NCI-H1930 (cell line): ENCODE measurements at regions not wholly inside any gene's neighbourhood (a gene's known extent, or its start where the extent isn't known, plus 50 kb on each side); places are given as distances from the start of the nearest gene placed in this dataset.
"Not testable (repeated sequence)": the region's sequence is repeated elsewhere in the genome, so short reads cannot be mapped to it uniquely, and the experiment has no call there.

Experiments used
- DNase-seq, 2 experiments: peaks; one replicate each; lab custom pipeline; 2025; lab: John Stamatoyannopoulos, UW

DNA sequence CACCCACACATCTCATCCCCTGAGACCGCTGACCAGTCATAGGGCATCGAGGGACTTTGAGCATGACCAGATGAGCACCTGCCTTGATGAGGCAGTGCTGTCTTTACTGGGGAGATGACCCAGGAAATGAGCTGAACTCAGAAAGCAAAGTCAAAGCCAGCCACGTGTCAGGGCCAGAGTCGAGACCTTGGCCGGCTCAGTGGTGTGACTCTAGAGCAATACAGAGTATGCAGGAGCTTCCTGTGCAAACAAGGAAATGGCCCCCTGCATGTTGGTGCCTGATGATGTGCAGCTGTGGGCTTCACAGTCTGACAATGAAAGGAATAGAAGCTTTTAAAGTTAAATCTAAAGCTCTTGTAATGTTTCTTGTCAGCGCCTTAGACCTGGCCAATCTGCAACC is 332.9 kb downstream of the PCNX1 start:
- DNase-seq, result no peak

DNA sequence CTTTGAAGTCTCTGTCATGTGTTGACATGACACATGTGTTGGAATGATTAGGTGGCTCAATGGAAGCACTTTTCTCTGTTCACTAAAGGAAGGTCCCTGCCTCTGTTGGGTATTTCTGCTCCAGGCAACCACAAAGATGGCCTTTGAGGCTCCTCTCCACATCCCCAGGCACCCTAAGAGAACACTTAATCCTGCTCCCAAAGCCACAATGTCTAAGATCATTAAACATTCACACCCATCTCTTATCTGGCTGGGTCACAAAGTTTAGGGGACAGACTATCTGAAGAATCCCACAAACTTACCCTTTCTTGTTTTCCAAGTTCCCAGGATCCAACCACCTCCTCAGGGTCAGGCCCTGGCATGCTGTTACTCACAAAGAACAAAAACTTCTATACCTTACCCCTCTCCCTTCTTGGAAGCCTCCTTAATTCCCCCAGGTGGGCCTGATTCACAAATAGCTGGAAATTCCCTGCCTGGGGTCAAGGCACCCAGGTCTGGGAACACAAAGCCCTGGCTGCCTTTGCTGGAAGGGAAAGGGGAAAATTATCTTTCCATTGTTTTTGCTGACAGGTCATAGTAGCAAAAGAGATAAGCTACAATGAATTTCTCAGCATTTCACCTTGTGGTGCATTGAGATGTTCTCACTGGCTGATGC is 333.7 kb downstream of the PCNX1 start:
- DNase-seq, result no peak

DNA sequence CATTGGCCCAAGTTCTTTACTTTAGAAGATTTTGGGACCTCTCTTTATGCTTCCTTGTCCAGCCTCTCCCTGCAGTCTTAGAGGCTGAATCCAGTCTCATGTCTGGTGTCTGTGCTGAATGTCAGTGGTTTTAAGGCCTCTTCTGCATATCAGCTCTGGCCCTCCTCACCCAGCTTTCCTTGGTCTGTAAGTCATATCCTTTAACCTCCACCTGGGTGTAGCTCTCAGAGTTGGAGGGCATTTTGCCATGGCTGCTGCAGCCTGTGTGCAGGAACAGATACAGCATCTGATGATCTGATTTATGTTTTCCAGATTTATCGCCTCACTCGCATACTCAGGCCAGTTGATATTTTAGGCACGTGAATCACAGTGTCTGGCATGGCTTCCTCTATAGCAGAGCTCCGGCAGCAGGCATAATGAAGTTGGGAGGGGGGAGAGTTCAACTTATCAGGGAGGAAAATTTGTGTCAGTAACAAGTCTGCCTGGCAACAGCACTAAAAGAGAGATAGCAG is 335.0 kb downstream of the PCNX1 start:
- no peak for DNase-seq

DNA sequence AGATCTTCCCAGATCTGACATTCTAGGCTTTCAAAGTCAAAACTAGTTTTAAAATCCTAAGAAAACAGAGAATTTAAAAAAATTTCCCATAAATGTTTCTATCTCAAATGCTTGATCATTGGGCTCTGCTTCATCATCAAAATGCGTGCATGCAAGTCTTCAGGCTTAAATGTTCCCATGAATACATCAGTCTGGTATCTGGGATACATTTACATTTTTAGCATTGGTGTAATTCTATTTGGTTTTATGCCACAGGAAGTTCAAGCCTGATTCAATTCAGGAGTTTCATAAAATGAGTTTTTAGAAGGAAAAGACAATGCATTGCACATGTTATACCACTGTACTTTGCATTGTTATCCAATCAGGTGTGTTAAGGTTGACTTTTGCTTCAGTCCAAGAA is 336.4 kb downstream of the PCNX1 start:
- no peak for DNase-seq

DNA sequence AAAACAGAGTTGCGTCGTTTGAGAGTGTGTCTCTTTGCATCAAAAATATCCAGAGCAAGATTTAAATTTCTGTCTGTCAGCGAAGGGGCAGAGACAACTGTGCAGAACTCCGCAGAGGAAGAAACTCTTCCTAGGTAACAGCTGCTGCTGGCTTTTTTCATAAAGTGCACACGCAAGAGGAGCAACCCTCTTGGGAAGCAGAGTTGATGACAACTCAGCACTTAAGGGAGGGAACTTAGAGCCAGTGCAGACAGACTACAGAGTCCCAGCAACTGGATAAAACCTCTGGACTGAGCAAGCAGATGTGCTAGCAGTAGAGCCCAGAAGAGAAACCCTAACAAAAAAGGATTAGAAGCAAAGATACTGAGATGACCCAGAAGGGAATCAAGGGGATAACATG is 337.1 kb downstream of the PCNX1 start:
- DNase-seq, result no peak

DNA sequence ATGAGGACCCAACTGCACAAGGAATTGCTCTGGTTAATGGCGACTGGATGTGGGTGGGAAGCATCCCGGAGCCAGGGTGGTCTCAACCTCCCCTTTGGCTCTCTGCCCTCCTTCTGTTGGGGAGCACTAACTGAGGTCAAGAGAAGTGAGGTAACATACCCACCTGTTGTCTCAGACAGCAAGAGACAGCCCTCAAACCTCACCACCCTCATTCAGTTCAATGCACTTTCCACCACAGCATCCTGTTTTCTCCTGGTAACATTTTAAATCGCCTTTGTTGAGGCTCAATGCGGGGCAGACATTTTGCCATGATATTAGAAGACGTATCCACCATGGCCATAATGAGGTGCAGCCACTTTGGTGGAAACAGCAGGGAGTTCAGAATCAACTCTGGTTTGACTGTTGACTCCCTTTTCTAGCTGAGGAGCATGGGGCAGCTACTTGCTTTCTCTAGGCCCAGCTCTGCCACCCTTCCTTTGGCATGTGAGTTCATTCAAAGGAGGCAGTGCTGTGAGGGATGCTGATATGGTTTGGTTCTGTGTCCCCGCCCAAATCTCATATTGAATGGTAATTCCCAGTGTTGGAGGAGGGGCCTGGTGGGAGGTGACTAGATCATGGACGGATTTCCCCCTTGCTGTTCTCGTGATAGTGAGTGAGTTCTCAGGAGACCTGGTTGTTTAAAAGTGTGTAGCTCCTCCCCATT is 338.6 kb downstream of the PCNX1 start:
- DNase-seq, result no peak

DNA sequence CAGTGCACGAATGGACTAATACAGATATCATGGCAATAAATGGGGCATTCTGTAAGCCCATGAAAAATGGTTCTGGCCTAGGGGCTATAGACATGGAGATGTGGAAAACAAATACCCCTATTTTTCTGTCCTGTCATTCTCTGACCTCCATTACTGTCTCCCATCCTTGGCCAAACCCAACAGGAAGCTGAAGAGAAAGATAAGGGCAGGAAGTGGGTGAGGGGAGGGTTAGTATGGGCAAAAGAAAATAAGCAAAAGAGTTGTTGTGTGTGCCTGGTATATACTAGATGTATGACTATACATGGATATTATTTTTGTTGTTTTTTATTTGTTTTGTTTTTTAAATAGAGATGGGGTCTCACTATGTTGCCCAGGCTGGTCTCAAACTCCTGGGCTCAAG is 339.3 kb downstream of the PCNX1 start:
- no peak for DNase-seq

DNA sequence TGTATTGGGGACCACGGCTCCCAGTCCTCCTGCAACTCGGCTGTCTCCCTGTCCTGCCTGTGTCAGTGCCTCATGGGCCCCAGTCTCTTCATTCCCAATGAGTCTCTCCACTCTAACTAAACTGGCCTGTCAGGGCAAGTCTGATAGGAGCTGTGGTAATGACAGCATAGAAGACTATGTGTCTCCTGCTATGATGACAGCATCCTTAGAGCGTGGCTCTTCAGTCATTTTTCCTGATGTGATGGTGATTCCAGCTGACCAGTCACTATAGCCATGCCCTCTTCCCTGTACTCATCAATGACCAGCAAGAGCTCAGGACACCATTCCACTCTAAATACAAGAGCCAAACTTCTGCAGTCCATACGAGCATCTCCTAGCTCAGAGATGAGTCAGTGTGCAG is 339.8 kb downstream of the PCNX1 start:
- DNase-seq, result no peak

DNA sequence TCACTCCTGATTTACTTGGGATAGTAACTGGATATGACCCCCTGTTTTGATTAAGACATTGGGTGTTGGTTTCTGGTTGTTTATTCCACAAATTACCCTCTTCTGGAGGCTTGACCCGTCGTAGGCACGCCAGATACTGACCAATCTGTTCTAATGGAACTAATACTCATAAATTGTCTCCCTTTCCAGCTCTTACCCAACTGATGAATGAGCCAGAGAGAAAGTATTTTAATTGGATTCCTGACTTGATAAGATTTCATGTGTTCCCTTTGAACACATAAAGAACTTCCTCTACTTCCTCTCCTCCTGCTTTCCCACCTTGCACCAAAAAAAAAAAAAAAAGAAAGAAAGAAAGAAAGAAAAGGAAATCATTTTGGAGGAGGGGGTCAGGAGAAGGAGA is 340.9 kb downstream of the PCNX1 start:
- no peak for DNase-seq

DNA sequence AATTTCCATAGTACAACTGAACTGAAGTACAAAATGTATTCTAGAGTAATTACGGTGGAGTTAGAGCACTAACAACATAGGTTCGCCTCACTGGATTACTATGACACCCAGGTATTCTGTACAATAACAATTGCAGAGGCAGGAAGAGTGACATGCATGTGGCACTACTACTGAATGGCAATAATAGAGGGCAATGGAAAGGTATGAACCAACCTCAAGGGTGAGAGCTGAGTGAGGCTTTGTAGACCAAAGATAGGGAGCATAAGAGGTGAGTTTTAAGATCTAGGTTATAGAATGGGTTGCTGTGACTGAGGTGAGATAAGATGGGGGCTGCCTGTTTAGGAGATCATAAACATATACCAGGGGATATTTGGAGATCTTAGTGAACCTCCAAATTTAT is 343.1 kb downstream of the PCNX1 start:
- no peak for DNase-seq

DNA sequence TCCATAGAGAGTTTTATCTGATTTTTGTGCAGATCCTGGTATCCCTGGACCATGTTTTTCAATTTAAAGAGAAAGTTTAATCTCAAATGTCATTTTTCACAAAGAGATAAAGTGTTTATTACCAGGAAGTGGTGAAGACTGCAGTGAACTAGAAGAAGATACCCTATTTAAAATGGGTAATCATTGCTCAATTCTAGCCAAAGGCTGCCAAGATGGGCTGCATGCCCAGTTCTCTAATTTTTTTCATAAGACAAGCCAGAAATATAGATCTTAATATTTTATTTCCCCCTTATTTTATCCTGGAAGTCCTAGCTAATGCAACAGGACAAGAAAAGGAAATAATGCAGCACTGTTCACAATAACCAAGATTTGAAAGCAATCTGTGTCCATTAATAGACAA is 343.5 kb downstream of the PCNX1 start:
- DNase-seq, result no peak

DNA sequence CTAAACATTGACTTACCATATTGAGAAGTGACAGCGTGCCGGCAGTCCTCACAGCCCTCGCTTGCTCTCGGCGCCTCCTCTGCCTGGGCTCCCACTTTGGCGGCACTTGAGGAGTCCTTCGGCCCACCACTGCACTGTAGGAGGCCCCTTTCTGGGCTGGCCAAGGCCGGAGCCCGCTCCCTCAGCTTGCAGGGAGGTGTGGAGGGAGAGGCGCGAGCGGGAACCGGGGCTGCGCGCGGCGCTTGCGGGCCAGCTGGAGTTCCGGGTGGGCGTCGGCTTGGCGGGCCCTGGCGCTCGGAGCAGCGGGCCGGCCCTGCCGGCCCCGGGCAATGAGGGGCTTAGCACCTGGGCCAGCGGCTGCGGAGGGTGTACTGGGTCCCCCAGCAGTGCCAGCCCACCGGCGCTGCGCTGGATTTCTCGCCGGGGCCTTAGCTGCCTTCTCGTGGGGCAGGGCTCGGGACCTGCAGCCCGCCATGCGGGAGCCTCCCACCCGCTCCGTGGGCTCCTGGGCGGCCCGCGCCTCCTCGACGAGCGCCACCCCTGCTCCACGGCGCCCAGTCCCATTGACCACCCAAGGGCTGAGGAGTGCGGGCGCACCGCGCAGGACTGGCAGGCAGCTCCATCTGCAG is 346.9 kb downstream of the PCNX1 start:
- DNase-seq, result not testable (repeated sequence)

DNA sequence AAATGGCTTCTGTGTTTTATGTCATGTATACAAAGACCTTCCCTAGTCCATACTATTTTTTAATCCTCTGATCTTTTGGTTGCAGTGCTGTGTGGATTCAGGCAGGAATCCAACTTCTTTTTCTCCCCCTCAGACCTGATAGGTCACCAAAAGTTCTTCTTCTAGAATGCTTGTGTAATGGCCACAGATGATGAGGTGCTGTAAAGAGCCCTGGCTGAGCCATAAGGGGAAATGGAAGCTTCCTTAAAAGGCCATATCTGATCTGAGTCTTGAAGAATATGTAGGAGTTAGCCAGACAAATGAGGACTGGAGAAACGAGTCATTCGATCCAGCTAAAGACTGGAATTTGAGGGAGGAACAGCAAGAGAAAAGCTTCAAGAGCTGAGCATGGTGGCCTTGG is 353.9 kb downstream of the PCNX1 start:
- no peak for DNase-seq

DNA sequence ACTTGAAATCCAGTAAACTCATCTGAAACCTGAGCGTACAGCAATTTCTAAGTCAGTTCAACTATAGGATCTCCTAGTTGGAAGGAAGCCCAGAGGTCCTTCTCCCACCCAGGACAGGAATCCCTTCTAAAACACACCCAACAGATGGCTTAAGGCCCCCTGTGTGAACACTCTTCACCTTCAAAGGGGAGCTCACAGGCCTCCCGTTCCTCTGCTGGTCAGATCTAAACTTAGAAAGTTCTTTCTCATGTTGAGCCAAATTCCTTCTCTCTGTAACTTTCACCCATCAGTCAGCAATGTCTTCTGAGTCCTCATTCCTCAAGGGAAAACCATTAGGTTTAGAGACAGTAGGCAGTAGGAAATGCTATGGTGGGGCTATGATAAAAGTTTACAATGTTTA is 355.2 kb downstream of the PCNX1 start:
- DNase-seq, result no peak

DNA sequence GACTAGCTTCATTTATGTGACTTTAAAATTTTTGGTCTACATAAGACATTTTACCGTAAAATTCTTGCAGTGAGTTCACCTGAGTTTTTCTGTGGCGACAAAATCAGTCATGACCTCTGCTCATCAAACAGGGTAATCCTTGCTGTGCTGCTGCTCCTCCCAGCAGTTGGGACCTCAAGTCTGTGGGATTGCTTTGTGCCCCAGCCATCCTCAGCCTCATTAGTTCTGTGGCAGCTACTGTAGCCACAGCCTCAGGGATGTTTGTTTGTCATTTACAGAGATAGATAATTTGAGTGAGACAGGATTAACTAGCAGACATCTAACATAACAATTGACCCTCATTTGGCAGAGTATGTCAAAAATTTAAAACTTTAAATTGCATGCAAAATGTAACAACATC is 357.0 kb downstream of the PCNX1 start:
- no peak for DNase-seq

DNA sequence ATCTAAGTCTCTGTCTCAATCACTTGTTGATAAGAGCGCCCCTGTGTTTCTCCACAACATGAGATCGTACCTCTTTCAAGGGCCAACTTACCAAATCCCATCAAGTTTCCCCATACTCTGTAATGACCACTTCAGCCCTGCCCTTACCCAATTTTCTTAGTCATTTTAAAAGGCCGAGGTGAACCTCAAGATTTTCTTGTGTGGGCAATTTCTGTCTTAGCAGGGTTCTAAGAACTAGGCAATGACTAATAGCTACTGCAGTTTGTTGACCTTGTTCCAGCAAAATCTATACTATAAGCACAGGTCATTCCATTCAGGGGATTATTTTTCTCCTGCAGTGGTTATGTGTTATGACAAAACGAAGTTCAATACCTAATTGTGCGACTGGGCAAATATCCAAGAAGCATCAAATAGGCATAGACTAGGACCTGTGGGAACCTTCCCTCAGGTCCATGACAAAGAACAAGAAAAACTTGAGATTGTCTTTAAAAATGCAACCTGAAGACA is 359.8 kb downstream of the PCNX1 start:
- no peak for DNase-seq

DNA sequence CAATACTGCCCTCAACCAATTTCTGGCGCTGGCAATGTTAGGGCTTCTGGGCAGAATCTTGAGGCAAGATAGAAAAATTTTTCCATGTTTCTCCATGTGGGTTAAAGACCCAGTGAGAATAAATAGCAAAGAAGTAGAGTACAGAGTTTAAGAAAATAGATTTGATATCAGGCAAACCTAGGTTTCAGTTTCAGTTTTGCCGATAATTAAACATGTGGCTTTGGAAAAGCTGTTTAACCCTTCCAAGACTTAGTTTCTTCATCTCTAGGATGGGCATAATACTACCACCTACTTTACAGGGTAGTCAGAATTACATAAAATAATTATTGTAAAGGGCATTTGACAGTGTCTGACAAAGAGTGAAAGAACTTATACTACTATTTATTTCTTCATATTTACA is 360.4 kb downstream of the PCNX1 start:
- no peak for DNase-seq

DNA sequence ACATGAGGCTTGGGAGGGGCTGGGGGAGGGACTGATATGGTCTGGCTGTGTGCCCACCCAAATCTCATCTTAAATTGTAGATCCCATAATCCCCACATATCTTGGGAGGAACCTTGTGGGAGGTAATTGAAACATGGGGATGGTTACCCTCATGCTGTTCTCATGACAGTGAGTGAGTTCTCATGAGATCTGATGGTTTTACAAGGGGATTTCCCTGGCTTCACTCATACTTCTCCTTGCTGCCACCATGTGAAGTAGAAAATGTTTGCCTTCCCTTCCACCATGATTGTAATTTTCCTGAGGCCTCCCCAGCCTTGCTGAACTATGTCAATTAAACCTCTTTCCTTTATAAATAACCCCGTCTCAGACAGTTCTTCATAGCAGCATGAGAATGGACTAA is 362.9 kb downstream of the PCNX1 start:
- no peak for DNase-seq

DNA sequence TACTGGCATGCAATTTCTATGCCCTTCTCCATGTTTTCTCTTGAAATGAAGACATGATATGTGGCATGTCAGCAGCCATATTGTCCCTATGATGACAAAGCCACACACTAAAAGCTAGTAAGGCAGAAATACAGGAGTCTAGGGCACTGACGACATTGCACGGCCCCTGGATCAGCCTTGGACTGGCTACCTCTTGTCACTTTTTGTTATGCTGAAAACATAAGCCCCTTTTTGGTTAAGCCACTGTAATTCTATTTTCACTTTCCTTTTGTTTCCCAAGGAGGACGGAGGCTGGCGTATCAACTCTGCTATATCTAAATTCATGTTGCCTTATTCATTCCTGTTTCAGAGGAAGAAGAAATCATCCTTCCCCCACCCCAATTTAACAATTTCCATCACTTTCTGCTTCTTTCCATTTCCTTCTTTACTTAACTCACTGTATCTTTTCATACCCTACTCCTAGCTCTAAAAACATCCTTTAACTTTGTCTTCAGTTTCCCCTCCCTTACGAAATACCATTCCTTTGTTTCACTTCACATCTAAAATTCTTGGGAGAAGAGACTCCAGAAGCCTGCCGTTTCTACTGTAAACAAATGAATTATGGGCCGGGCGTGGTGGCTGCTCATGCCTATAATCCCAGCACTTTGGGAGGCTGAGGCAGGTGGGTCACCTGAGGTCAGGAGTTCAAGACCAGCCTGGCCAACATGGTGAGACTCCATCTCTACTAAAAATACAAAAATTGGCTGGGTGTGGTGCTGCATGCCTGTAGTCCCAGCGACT is 364.1 kb downstream of the PCNX1 start:
- no peak for DNase-seq

DNA sequence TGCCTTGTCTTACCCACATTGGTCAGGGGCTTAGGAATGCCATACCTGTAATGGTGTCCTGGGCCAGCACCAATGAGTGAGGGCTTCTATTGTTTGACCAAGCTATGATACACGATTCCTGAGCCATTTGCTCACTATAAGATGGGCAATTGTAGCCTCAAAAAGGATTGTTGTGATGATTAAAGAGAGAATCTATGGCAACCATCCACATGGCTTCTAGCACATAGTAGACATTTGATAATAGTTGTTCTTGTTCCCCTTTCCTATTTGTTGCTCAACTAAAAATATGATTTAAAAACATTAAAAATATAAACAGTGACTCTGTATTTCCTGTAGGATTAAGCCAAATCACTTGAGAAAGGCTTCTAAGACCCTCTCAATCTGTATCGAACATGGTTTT is 366.1 kb downstream of the PCNX1 start:
- no peak for DNase-seq

DNA sequence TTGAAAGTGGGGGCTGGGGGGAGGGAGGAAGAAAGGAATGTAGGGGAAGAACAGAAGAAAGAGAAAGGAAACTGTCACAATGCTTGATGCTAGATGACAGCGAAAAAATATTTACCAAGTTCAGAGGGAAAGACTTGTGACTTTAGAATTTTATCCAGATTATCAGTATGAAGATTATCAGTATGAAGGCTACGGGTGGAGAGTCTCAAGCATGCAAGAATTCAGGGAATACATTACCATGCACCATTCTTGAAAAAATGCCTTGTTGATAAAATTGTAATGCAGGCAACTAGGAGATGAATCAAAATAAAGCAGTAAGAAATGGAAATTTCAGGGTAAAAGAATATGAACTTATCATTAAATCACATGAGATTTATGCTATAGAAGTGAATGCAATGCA is 376.8 kb downstream of the PCNX1 start:
- no peak for DNase-seq

DNA sequence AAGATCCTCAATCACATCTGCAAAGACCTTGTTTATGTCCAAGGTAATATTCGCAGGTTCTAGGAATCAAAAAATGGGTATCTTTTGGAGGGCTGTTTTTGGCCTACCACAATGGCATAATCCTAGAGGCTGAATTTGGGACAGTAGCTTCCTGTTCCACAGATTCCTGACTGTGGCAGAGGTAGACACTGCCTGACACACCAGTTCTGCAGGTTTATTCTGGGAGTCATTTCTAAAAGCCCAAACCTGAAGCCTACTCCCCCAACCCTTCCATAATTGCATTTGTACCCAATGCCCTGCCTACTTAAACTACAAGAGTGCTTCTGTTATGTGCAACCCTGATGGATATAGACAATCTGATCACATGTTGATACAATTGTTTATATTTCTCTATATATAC is 378.9 kb downstream of the PCNX1 start:
- no peak for DNase-seq
